HEK293T (cell line): ENCODE measurements at regions not wholly inside any gene's neighbourhood (a gene's known extent, or its start where the extent isn't known, plus 50 kb on each side); places are given as distances from the start of the nearest gene placed in this dataset.

Experiments
- BHLHE40 ChIP-seq: fragments of 450-650 bp; IDR thresholded peaks from 2 replicates; pipeline ENCODE4 v1.6.1; 2016; ENCODE audit warnings: mild to moderate bottlenecking, moderate library complexity, borderline replicate concordance
- PKNOX1 ChIP-seq: fragments of 450-650 bp; IDR thresholded peaks from 2 replicates; pipeline ENCODE4 v1.6.1; 2016
- ZNF384 ChIP-seq: fragments of 450-650 bp; IDR thresholded peaks from 2 replicates; pipeline ENCODE4 v1.6.1; 2016

- TF ChIP-seq ZNF384 (no peak), BHLHE40 (no peak), PKNOX1 (no peak)
These were observed 509.6 kb upstream of the TCF4 start for GRCh38 chr18:56097621-56098020.
